Fibroblast of lung (primary cell): ENCODE measurements at regions not wholly inside any gene's neighbourhood (a gene's known extent, or its start where the extent isn't known, plus 50 kb on each side); places are given as distances from the start of the nearest gene placed in this dataset.
"Not testable (repeated sequence)": the region's sequence is repeated elsewhere in the genome, so short reads cannot be mapped to it uniquely, and the experiment has no call there.

ENCODE experiments used
- DNase-seq, 2 donors: peaks; one replicate each; pipeline versions ENCODE4 v3.0.0 to v3.0.0-alpha.2; 2010; ENCODE audit warnings: low read depth in 2 of 2
- H2AFZ ChIP-seq: 2 replicates; pipeline ENCODE4 v1.5.1; 2012; ENCODE audit warnings: low read length, control low read depth, inconsistent platforms
- H3K27ac ChIP-seq: 2 replicates; pipeline ENCODE4 v1.5.1; 2011; ENCODE audit warnings: low read length, control low read depth; ENCODE audit not compliant: insufficient read depth
- H3K27me3 ChIP-seq: 2 replicates; pipeline ENCODE4 v1.5.1; 2011; ENCODE audit warnings: mild to moderate bottlenecking, low read length; ENCODE audit not compliant: control insufficient read depth, insufficient read depth
- H3K36me3 ChIP-seq: 2 replicates; pipeline ENCODE4 v1.5.1; 2011; ENCODE audit warnings: low read length; ENCODE audit not compliant: control insufficient read depth, insufficient read depth
- H3K4me1 ChIP-seq: 2 replicates; pipeline ENCODE4 v1.5.1; 2011; ENCODE audit warnings: low read length; ENCODE audit not compliant: control insufficient read depth, insufficient read depth; ENCODE audit errors: extremely low read depth
- H3K4me2 ChIP-seq: 2 replicates; pipeline ENCODE4 v1.5.1; 2011; ENCODE audit warnings: low read length, control low read depth; ENCODE audit not compliant: insufficient read depth; ENCODE audit errors: extremely low read depth
- H3K4me3 ChIP-seq, 4 experiments: fragments of 200-600 bp in 1 of 4; sonication (generic) in 1 of 4; replicated peaks in 1 of 4; 2 replicates each; pipeline ENCODE4 v1.5.1; 2011 to 2016; ENCODE audit warnings: low read length in 4 of 4, low read depth in 3 of 4, mild to moderate bottlenecking in 3 of 4, control low read depth in 2 of 4, inconsistent platforms in 1 of 4, mixed read lengths in 1 of 4; ENCODE audit not compliant: insufficient read depth in 1 of 4; ENCODE audit errors: control extremely low read depth in 1 of 4
- H3K79me2 ChIP-seq: 2 replicates; pipeline ENCODE4 v1.5.1; 2012; ENCODE audit warnings: mild to moderate bottlenecking, low read length, inconsistent platforms; ENCODE audit not compliant: control insufficient read depth, insufficient read depth
- H3K9ac ChIP-seq: 2 replicates; pipeline ENCODE4 v1.5.1; 2011; ENCODE audit warnings: mild to moderate bottlenecking, low read length, control low read depth; ENCODE audit not compliant: insufficient read depth
- H3K9me3 ChIP-seq: 2 replicates; pipeline ENCODE4 v1.5.1; 2012; ENCODE audit warnings: low read depth, low read length; ENCODE audit not compliant: control insufficient read depth, insufficient read depth
- H4K20me1 ChIP-seq: 2 replicates; pipeline ENCODE4 v1.5.1; 2011; ENCODE audit warnings: low read length; ENCODE audit not compliant: control insufficient read depth, insufficient read depth; ENCODE audit errors: extremely low read depth

DNA sequence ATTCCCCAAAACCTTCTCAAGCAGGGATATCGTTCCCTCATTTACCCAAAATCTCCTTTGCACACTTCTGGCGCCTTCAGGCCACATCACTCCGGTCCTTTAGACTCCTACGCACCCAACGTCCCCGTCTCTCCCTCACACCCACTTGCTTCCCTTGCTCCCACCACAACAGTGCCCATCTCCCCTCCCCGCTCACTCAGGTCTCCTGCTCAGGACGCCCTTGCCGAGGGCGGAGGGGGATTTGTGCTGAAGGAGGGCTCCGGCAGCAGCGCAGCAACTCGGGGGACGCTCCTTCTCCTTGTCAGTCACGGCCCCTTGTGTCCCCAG, 71.6 kb downstream of the PCMTD2 start:
- not testable (repeated sequence) for H3K79me2 ChIP-seq, H2AFZ ChIP-seq, DNase-seq, H3K9ac ChIP-seq, H3K4me1 ChIP-seq, H3K27ac ChIP-seq, H3K36me3 ChIP-seq, H4K20me1 ChIP-seq, H3K4me2 ChIP-seq, H3K27me3 ChIP-seq, H3K9me3 ChIP-seq, H3K4me3 ChIP-seq

DNA sequence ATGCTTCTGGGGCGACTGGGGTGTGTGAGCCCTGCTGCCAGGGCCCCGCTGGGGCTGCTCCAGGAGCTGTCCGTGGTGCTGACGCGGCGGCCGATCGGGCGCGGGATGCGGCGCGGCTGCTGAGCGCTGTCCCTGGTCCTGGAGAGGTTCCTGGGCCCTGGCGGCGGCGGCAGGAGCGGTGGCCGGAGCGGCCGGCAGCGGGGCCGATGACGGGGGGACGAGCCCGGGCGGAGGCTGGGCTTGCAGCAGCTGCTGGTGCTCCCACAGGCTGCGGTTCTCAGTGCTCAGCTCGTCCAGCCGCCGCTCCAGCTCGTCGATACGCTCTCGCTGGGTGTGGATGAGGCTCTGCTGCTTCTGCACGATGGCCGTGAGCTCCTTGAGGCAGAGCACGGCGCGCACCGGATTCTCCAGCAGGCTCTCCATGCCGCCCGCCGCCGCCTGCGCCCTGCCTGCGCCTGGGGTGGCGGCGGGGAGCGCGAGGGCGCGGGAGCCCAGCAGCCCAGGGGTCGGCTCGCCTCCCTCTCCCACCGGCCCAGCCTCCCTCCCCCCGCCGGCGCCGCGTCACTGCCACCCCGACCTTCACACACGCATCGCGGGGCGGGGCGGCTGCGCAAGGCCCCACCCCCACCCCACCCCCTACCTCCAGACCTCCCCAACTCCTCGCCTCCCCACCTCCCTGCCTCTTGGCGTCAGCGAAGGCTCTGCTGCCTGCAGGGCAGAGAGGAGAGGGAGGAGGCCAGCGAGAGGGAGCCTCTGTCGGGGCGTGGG, 72.2 kb downstream of the PCMTD2 start:
- not testable (repeated sequence) for H4K20me1 ChIP-seq, H3K27me3 ChIP-seq, H2AFZ ChIP-seq, H3K9ac ChIP-seq, H3K36me3 ChIP-seq, H3K27ac ChIP-seq, H3K4me3 ChIP-seq, H3K9me3 ChIP-seq, H3K4me1 ChIP-seq, H3K4me2 ChIP-seq, H3K79me2 ChIP-seq
- peak; percentile 21 to 60 for DNase-seq

DNA sequence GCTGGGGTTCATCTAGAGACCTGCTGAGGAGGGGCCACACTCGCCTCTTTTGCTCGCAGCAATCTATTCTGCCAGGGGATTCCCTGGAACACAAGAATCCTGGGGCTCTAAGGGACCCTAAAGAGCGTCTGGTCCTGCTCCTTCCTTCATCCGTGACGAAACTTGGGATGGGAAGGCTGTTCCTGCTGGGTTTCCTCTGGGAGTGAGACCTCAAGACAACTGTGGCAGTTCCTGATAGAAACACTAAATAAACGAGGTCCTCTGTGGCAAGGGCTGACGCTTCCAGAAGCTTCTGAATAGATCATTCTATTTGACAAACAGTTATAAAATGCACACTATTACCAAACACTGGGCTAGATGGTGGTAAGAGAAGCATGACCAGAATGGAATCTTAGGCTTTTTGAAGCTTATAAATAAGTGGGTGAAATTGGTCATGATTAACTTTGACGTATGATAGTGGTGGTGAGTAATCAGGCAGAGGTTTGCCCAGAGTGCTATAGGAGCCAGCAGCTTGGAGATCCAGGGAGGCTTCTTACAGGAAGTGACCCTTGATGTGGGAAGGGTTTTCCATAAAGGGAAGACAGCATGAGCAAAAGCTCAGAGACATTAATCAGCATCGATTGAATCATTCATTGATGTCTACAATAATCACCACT, 73.2 kb downstream of the PCMTD2 start:
- not testable (repeated sequence) for H3K36me3 ChIP-seq, H2AFZ ChIP-seq, H3K4me3 ChIP-seq, H3K9ac ChIP-seq, H3K79me2 ChIP-seq, H3K27ac ChIP-seq, H3K27me3 ChIP-seq, H3K9me3 ChIP-seq, H4K20me1 ChIP-seq, H3K4me1 ChIP-seq, H3K4me2 ChIP-seq
- DNase-seq, result peak in 1 of 2 donors; percentile 30

DNA sequence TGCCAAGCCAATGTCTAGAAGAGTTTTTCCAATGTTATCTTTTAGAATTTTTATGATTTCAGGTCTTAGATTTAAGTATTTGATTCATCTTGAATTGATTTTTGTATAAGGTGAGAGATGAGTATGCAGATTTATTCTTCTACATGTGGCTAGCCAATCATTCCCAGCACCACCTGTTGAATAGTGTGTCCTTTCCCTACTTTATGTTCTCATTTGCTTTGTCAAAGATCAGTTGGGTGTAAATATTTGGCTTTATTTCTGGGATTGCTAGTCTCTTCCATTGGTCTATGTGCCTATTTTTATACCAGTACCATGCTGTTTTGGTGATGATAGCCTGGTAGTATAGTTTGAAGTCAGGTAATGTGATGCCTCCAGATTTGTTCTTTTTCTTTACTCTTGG, 77.1 kb downstream of the PCMTD2 start:
- not testable (repeated sequence) for H3K9ac ChIP-seq, H3K4me2 ChIP-seq, H3K36me3 ChIP-seq, H3K9me3 ChIP-seq, H3K4me1 ChIP-seq, H3K4me3 ChIP-seq, H3K27ac ChIP-seq, DNase-seq, H4K20me1 ChIP-seq, H2AFZ ChIP-seq, H3K79me2 ChIP-seq, H3K27me3 ChIP-seq
